GM23338 (cell line): ENCODE measurements at regions not wholly inside any gene's neighbourhood (a gene's known extent, or its start where the extent isn't known, plus 50 kb on each side); places are given as distances from the start of the nearest gene placed in this dataset.

Experiments
- ATAC-seq: fragments of 200-7000 bp; cut with Tn5 transposase; 3 replicates; pipeline ENCODE4 v1.9.1; 2020
- DNase-seq: peaks from one replicate; pipeline ENCODE4 v3.0.0-alpha.2; 2015; ENCODE audit warnings: low spot score
- H2AFZ ChIP-seq: fragments of 200-600 bp; sonication (generic); 2 replicates; pipeline ENCODE4 v1.8.0; 2016; ENCODE audit warnings: antibody characterized with exemption, mild to moderate bottlenecking, moderate library complexity
- H3F3A ChIP-seq: fragments of 200-600 bp; sonication (generic); replicated peaks from 2 replicates; pipeline ENCODE4 v1.8.0; 2017; ENCODE audit warnings: antibody characterized with exemption, mixed run types, low read depth
- H3K27ac ChIP-seq: fragments of 200-600 bp; sonication (generic); 2 replicates; pipeline ENCODE4 v1.6.1; 2016; ENCODE audit warnings: low read depth
- H3K27me3 ChIP-seq: fragments of 200-600 bp; sonication (generic); 2 replicates; pipeline ENCODE4 v1.8.0; 2016; ENCODE audit warnings: mild to moderate bottlenecking, mixed run types, moderate library complexity; ENCODE audit not compliant: insufficient read depth
- H3K36me3 ChIP-seq: fragments of 200-600 bp; sonication (generic); 2 replicates; pipeline ENCODE4 v1.8.0; 2016; ENCODE audit warnings: mild to moderate bottlenecking; ENCODE audit not compliant: insufficient read depth
- H3K4me1 ChIP-seq: fragments of 200-600 bp; sonication (generic); 2 replicates; pipeline ENCODE4 v1.8.0; 2016; ENCODE audit warnings: mild to moderate bottlenecking, moderate library complexity; ENCODE audit not compliant: insufficient read depth
- H3K4me2 ChIP-seq: fragments of 200-600 bp; sonication (generic); 2 replicates; pipeline ENCODE4 v1.7.1; 2017; ENCODE audit warnings: mixed run types
- H3K4me3 ChIP-seq: fragments of 200-600 bp; sonication (generic); 2 replicates; pipeline ENCODE4 v1.6.1; 2016; ENCODE audit warnings: mixed run types
- H3K79me2 ChIP-seq: fragments of 200-600 bp; sonication (generic); replicated peaks from 2 replicates; pipeline ENCODE4 v1.8.0; 2017; ENCODE audit warnings: mild to moderate bottlenecking; ENCODE audit not compliant: insufficient read depth
- H3K9me2 ChIP-seq: fragments of 200-600 bp; sonication (generic); 2 replicates; pipeline ENCODE4 v1.8.0; 2017; ENCODE audit not compliant: insufficient read depth
- H4K20me1 ChIP-seq: fragments of 200-600 bp; sonication (generic); replicated peaks from 2 replicates; pipeline ENCODE4 v1.8.0; 2017; ENCODE audit warnings: mild to moderate bottlenecking; ENCODE audit not compliant: insufficient read depth
- H3K27ac Mint-ChIP-seq: 2 replicates; pipeline ENCODE4 v1.8.0; 2020; ENCODE audit warnings: inconsistent platforms, mild to moderate bottlenecking, moderate library complexity, mixed read lengths
- H3K27me3 Mint-ChIP-seq: 3 replicates; pipeline ENCODE4 v1.8.0; 2022; ENCODE audit warnings: low read depth, mild to moderate bottlenecking, moderate library complexity, mixed read lengths, inconsistent platforms; ENCODE audit not compliant: insufficient read depth, poor library complexity
- H3K36me3 Mint-ChIP-seq: 3 replicates; pipeline ENCODE4 v1.8.0; 2021; ENCODE audit warnings: low read depth, mild to moderate bottlenecking, inconsistent platforms, moderate library complexity, mixed read lengths
- H3K4me1 Mint-ChIP-seq: 3 replicates; pipeline ENCODE4 v1.8.0; 2020; ENCODE audit warnings: mild to moderate bottlenecking, inconsistent platforms, mixed read lengths
- H3K4me3 Mint-ChIP-seq: 3 replicates; pipeline ENCODE4 v1.8.0; 2021; ENCODE audit warnings: moderate library complexity, mild to moderate bottlenecking, inconsistent platforms, mixed read lengths
- H3K9me3 Mint-ChIP-seq: 3 replicates; pipeline ENCODE4 v1.8.0; 2020; ENCODE audit warnings: moderate library complexity, mild to moderate bottlenecking, inconsistent platforms, mixed read lengths
- ETS1 ChIP-seq: IDR thresholded peaks from 2 replicates; pipeline ENCODE4 v1.6.1; 2016; ENCODE audit warnings: antibody characterized with exemption
- EZH2 ChIP-seq: fragments of 200-600 bp; sonication (generic); IDR thresholded peaks from one replicate; pipeline ENCODE4 v1.8.0; 2017; ENCODE audit warnings: antibody characterized with exemption, mild to moderate bottlenecking, low read depth; ENCODE audit not compliant: unreplicated experiment
- JUNB ChIP-seq: IDR thresholded peaks from one replicate; pipeline ENCODE4 v1.6.1; 2016; ENCODE audit warnings: antibody characterized with exemption; ENCODE audit not compliant: unreplicated experiment
- NANOG ChIP-seq: IDR thresholded peaks from 2 replicates; pipeline ENCODE4 v1.6.1; 2016; ENCODE audit warnings: antibody characterized with exemption, borderline replicate concordance
- REST ChIP-seq: IDR thresholded peaks from one replicate; pipeline ENCODE4 v1.6.1; 2018; ENCODE audit warnings: antibody characterized with exemption; ENCODE audit not compliant: unreplicated experiment
- STAT1 ChIP-seq: IDR thresholded peaks from one replicate; pipeline ENCODE4 v1.6.1; 2016; ENCODE audit warnings: antibody characterized with exemption; ENCODE audit not compliant: unreplicated experiment
- ZNF114 ChIP-seq: fragments of 250-450 bp; sonication (Bioruptor Pico); IDR thresholded peaks from 2 replicates; pipeline ENCODE4 v1.5.0; 2020; ENCODE audit warnings: mild to moderate bottlenecking, moderate library complexity
- ZNF462 ChIP-seq: fragments of 250-450 bp; sonication (Bioruptor Pico); IDR thresholded peaks from 2 replicates; pipeline ENCODE4 v1.5.0; 2020; ENCODE audit warnings: mild to moderate bottlenecking, moderate library complexity

GRCh38 chr1:115530407-115530806 lies 111.4 kb upstream of the VANGL1 start (continued):
- TF ChIP-seq REST (no peak), STAT1 (no peak), NANOG (no peak), ETS1 (no peak), EZH2 (no peak)

DNA sequence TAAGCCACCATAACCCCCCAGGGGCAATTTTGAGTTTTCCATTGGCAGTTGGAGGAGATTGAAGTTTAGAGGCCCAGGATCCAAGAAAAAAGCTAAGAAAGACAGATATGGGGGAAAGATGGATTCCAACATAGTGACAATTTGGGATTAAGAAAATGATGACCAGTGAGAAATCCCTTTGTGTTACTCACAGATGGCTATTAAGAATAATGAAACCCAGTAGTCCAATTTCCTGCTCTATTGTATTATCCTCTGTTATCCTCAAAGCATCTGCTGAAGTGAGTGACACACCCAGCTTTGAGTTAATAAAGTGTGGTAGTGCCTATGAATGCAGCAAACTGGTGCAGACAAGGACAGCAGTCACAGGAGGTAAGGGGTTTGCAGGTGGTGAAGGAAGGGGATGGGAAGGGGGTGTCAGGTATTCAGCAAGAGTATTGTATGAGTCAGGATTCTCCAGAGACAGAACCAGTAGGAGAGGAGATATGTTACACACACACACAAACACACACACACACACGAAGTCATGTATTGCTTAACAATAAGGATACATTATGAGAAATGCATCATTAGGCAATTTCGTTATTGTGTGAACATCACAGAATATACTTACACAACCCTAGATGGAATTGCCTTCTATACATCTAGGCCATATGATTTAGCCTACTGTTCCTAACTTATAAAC lies 112.4 kb upstream of the VANGL1 start:
- peaks cover 50% of the 10 kb centered on the region for H3K4me1 Mint-ChIP-seq
- Histone ChIP-seq H3F3A (no peaks in the 10 kb centered on the region), H2AFZ (no peak overlapping the region), H3K9me2 (no peaks in the 10 kb centered on the region), H3K4me2 (no peak overlapping the region), H3K4me1 (peaks cover 32% of the 10 kb centered on the region), H3K79me2 (no peaks in the 10 kb centered on the region), H3K27ac (no peak overlapping the region), H3K27me3 (no peaks in the 10 kb centered on the region), H3K4me3 (no peak overlapping the region), H3K36me3 (no peaks in the 10 kb centered on the region), H4K20me1 (no peaks in the 10 kb centered on the region)
- H3K27ac Mint-ChIP-seq: no peak overlapping the region
- H3K4me3 Mint-ChIP-seq: no peak overlapping the region
- no peak for ATAC-seq
- H3K36me3 Mint-ChIP-seq: no peaks in the 10 kb centered on the region
- DNase-seq: no peak
- no peaks in the 10 kb centered on the region for H3K9me3 Mint-ChIP-seq
- no peaks in the 10 kb centered on the region for H3K27me3 Mint-ChIP-seq
- TF ChIP-seq EZH2 (no peak), JUNB (no peak), REST (no peak), ZNF114 (CRISPR knock-in tag) (no peak), ZNF462 (CRISPR knock-in tag) (no peak), ETS1 (no peak)
